ENCODE measurements at regions not wholly inside any gene's neighbourhood (a gene's known extent, or its start where the extent isn't known, plus 50 kb on each side); places are given as distances from the start of the nearest gene placed in this dataset.

GRCh38 chr10:62724465-62724864, 80.1 kb upstream of the ADO start:
- no peak for TF ChIP-seq CTCF (IDR thresholded peaks at IDR 0.05; ENCODE audit: insufficient read depth, low read length)
- no peak for DNase-seq (ENCODE audit: low read depth)
- no peak overlapping the region for H3K4me3 ChIP-seq (ENCODE audit: low read depth, low read length)

GRCh38 chr10:62726142-62726541, 78.4 kb upstream of the ADO start:
- DNase-seq (ENCODE audit: low read depth), result no peak
- TF ChIP-seq CTCF (IDR thresholded peaks at IDR 0.05; ENCODE audit: insufficient read depth, low read length), result no peak
- H3K4me3 ChIP-seq (ENCODE audit: low read depth, low read length), result no peak overlapping the region

GRCh38 chr10:62726638-62727037, 77.9 kb upstream of the ADO start:
- no peak overlapping the region for H3K4me3 ChIP-seq (ENCODE audit: low read depth, low read length)
- TF ChIP-seq CTCF (IDR thresholded peaks at IDR 0.05; ENCODE audit: insufficient read depth, low read length), result no peak
- no peak for DNase-seq (ENCODE audit: low read depth)

- no peak for DNase-seq (ENCODE audit: low read depth)
- no peak overlapping the region for H3K4me3 ChIP-seq (ENCODE audit: low read depth, low read length)
- TF ChIP-seq CTCF (IDR thresholded peaks at IDR 0.05; ENCODE audit: insufficient read depth, low read length), result no peak
These were observed 76.6 kb upstream of the ADO start for GRCh38 chr10:62727934-62728333.

- no peak for TF ChIP-seq CTCF (IDR thresholded peaks at IDR 0.05; ENCODE audit: insufficient read depth, low read length)
- no peak overlapping the region for H3K4me3 ChIP-seq (ENCODE audit: low read depth, low read length)
- no peak for DNase-seq (ENCODE audit: low read depth)
These were observed 76.0 kb upstream of the ADO start for GRCh38 chr10:62728479-62728878.

- TF ChIP-seq CTCF (IDR thresholded peaks at IDR 0.05; ENCODE audit: insufficient read depth, low read length), result no peak
- peak; percentile 36 for DNase-seq (ENCODE audit: low read depth)
- no peak overlapping the region for H3K4me3 ChIP-seq (ENCODE audit: low read depth, low read length)
These were observed 71.5 kb upstream of the ADO start for GRCh38 chr10:62732841-62733653.
